Activated gamma-delta T cell treated with anti-CD3 and anti-CD28 coated beads, Interleukin-2, amount 50 U/mL, for 16 hours (primary cell): ENCODE measurements at regions not wholly inside any gene's neighbourhood (a gene's known extent, or its start where the extent isn't known, plus 50 kb on each side); places are given as distances from the start of the nearest gene placed in this dataset.
"Not testable (repeated sequence)": the region's sequence is repeated elsewhere in the genome, so short reads cannot be mapped to it uniquely, and the experiment has no call there.

Experiments
- DNase-seq: peaks from one replicate; pipeline ENCODE4 v3.0.0-alpha.2; 2020; ENCODE audit warnings: low read depth

DNA sequence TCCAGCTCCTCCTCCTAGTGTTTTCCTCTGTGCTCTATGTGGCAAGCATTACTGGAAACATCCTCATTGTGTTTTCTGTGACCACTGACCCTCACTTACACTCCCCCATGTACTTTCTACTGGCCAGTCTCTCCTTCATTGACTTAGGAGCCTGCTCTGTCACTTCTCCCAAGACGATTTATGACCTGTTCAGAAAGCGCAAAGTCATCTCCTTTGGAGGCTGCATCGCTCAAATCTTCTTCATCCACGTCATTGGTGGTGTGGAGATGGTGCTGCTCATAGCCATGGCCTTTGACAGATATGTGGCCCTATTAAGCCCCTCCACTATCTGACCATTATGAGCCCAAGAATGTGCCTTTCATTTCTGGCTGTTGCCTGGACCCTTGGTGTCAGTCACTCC, 64.0 kb downstream of the OR4F15 start:
- DNase-seq = not testable (repeated sequence)

DNA sequence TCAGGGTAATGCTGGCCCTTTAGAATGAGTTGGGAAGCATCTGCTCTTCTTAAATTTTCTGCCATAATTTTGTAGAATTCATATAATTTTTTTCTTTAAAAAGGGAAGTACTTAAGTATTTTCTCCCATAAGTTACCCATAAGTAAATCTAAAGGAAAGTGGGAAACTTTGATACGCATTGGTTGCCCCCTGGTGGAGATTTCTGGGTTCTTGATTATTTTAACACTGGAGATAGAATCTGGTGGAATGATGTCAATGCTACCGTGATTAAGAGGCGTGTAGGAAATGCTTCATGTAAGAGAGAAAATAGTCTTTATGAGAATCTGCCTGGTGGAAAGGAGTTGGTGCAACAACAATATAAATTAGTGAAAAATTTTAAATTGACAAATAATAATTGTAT, 65.6 kb downstream of the OR4F15 start:
- not testable (repeated sequence) for DNase-seq

DNA sequence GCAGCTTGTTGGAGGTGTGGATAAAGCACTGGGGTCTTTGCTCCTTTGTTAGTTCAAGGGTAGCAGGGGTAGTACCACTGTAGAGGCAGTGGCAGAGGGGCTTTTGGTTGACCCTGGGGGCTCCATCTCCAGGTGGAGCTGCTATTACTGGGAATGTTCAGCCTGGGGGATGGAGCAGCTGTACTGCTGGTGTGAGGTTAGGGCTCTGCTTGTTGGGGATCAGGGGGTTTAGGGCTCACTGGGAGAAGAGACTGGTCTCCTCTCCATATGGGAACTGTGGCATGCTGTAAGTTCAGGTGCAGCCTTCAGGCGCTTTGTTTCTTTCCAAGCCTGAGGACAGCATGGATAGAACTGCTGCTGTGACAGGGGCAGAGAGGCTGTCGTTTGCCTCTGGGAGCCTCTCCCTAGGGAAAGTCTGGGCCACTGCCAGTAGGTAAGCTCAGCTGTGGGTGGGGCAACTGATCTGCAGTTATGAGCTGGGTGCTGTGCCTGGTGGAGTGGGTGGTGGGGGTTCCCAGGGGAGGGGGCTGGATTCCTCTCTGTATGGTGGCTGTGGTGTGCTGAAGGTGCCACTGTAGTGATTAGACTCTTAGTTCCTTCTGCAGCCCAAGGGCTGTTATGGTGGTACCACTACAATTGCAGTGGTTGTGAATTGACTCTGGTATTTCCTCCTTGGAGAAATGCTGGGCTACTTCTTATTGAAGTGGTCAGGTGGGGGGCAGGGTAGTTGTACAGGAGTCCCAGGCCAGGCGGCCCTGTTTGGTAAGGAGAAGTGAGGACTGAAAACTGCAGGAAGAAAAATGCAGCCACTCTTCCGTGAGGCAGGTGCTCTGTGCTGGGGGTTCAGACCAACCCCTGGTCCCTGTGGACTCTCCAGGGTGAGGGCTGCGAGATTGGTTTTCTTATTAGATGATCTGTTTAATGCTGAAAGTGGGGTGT, 100.6 kb downstream of the OR4F15 start:
- DNase-seq = not testable (repeated sequence)

DNA sequence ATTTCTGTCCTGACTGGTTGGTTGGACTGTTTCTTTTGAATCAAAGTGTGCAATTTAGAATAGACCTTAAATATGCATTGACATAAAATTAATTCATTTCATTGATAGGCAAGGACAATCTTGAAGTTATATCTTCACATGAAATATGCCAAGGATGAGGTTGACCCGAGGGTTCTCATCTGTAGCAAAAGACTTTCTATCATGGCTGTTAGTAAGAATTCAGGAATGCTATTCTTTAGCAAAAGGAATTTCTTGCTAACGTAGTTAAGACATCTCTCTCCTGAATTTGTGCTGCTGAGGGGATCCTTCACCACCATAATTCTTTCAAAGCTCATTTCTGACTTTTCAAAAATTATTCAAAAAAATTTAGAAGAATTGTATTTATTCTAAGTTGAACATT, 112.6 kb downstream of the OR4F15 start:
- DNase-seq = not testable (repeated sequence)

DNA sequence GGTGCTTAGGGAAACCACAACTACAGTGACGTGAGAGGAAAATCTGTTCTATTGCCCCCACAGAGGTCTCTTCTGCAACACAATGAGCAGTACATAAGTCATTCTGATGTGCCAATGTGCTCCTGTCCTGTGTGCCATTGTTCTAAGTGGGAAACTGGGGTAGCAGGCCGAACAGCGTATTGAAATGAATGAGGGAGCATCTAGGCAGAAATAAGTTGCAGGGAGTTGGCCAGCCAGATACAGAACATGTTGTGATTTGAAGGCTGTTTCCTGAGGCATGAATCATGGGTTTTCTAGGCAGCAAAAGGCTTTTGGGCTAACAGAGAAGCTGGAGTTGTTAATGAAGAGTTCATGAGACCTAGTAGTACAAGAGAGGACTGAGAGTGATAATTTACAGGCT, 122.5 kb downstream of the OR4F15 start:
- not testable (repeated sequence) for DNase-seq

DNA sequence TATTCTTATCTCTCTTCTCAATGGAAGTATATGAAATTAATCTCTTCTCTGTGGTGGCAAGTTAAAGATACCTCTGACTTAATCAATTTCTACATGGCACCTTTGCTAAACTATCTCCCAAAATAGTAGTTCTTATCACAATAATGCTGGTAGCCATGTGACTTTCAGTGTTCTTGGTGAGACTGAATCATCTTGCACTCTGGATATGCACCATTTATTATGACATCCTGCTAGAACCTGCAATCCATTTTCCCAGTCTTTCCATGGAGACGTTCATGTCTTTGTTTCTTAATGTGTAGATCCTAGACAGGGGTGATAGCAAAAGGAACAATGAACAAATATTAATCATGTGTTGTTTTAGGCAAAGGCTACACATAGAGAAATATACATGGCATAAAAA, 125.4 kb downstream of the OR4F15 start:
- DNase-seq = not testable (repeated sequence)

DNA sequence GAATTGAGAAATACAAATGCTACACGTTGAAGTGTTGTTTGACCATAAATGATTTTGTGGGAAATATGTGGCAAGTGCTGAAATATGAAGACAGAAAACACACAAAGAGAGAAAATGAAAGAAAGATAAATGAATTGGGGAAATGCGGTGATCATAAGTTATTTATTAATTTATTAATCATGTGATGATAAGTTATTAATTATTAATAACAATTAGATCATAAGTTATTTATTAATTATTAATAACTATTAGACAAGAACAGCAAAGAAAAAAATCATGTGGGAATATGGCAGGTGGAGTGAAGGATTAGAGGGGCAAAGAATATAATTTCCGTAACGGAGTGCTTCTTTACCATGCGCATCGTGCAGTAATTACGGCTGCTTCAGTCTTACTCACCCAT, 126.6 kb downstream of the OR4F15 start:
- not testable (repeated sequence) for DNase-seq

DNA sequence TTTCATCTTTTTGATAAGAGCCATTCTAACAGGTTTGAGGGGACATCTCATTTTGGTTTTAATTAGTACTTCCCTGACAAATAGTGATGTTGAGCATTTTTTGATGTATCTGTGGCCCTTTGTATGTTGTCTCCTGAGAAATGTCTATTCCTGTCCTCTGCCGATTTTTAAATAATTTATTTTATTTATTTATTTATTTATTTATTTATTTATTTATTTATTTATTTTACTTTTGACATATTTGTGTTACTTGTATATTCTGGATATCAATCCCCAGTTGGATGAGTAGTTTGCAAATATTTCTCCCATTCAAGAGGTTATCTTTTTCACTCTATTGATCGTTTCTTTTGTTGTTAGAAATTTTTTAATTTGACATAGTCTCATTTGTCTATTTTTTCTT, 133.9 kb downstream of the OR4F15 start:
- DNase-seq = not testable (repeated sequence)

DNA sequence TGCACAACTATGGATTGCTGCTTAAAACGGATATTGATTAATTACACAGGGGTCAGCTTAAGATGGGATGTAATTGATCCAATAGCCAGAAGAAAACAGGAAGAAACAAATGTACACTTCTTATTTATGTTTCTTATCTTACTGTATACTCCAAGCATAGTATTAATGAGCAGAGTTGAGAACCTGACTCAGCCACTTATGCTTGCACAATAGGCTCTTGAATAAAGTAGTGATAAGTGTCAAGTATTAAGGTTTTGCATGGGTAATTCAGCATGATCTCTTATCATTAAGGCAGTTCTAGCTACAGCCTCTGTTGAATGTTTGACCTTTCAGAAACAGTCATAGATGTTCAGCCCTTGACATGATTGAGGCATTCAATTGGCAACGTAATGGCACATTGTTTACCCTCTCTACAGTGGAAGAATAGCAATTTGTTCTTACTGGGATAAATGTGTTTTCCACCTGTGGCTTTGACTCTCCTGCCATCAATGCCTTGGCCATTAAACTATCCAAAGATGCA, 136.5 kb downstream of the OR4F15 start:
- DNase-seq = not testable (repeated sequence)

DNA sequence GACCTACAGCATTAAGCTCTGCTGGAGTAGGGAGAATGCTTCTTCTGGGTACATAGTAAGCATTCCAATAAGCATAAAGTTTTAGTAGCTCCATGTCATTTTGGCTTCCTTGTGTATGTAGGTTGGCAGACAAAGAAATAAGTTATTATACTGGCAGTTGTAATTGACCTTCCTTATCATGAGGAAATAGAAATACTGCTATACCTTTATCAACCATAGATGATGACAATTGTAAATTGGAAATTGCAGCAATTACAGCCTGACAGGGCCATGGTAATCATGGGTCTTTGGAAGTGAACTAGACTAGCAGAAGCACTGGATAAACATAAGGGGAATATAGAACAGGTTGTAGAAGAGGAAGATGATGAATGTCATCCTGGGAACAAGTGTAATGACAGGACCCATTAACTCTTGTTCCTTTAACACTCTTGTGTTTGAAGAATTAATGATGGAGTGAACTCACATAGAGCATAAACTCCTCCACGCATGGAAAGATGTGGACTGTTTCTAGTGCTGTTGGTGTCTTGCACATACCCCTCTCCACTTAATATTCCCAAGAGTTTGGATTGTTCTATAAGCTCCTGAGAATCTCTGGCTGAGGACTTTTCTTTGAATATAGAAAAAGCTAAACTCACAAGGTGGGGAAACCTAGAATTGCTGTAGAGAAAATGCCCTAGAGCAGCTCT, 137.5 kb downstream of the OR4F15 start:
- DNase-seq = not testable (repeated sequence)

DNA sequence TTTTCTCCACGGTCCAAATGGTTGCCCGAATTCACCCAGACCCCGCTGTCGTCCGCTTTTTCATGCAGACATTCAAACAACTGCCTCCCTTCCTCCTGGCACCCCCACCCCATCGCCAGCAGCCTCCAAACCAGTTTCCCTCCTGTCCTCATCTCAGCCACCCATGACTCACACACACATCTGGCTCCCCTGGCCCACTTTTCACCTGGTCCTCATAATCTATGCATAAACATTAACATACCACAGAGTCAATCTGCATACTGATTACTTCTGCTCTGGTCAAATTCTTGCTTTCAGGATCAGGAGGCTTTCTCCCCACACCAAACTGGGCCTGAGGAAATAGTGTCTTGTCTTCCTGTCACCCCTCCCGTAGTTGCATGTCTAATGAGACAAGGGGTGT, 142.0 kb downstream of the OR4F15 start:
- not testable (repeated sequence) for DNase-seq

DNA sequence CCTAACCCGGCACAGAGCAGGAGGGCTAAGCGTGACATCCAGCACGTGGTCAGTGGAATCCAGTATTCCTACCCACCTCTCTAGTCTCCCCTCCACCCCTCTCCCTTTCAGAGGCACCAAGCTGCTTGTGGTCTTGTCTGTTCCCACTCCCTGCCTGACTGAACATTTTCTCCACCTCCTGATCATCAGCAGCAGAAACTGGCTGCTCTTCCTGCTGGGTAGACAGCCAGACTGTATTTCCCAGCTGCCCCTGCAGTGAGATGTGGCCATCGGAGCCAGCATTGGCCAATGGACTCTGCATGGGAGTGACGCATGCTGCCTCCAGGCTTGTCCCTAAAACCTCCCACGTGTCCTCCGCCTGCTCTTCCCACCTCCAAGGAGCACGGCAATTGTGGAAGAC, 143.8 kb downstream of the OR4F15 start:
- not testable (repeated sequence) for DNase-seq

DNA sequence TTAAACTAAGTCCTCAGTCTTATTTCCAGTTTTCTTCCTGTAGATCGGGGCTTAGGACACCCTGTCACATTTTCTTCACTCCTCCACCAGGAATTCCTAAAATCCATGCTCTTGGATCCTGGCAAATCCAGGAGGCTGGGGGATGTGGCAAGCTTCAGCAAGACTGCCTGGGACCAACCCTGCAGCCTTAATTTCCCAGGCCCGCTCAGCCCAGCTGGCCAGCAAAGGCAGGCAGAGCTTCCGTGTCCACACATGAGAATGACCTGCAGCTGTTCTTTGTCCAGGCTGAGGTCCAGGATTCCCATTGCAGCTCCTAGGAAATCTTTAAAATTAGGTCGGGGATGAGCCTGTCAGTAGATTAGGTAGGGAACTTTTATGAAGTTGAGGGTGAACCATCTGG, 146.7 kb downstream of the OR4F15 start:
- not testable (repeated sequence) for DNase-seq

DNA sequence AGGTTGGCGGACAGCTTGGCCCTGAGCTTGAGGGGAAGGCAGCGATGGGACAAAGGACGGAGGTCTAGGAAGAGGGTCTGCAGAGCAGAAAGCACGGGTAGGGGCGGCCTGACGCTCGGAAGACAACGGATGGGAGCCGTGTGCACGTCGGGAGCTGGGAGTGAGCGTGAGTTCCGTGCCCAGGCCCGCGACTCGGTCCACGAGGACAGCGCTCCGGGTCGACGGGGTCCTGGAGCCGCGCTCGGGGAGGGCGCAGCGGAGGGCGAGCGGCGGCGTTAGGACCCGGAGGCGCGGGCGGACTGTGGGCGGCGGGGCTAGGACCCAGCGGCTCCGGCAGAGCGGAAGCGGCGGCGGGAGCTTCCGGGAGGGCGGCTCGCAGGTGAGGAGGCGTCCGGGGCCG, 149.3 kb downstream of the OR4F15 start:
- not testable (repeated sequence) for DNase-seq

DNA sequence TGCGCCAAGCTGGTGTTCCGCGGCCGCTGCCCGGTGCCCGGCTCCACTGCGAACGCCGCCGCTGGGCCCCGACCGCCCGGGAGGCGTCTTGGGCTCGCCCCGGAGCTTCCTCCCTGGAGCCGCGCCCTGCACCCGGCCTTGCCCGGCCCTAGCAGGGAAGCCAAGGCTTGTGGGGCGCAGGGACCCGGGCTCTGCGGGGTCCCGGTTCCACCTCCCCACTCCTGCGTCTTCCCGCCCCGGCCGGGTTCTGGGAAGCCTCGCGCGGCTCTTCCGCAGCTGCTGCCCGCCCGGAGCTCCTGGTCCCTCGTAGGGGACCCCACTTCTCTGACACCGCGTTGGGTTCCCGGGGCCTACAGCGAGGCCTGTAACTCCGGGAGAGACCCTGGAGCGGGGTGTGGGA, 149.8 kb downstream of the OR4F15 start:
- not testable (repeated sequence) for DNase-seq

DNA sequence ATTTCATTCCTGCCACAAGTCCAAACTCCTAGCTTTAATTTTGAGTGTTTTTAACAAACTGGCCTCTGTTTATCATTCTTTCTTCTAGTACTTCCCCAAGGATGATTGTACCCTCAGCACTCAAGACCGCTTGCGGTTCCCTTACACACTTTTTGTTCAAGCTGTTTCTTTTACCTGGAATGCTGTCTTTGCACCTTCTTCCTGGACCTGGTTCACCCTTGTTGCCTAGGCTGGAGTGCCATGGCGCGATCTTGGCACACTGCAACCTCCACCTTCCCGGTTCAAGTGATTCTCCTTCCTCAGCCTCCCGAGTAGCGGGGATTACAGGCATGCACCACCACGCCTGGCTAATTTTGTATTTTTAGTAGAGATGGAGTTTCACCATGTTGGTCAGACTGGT, 151.7 kb downstream of the OR4F15 start:
- DNase-seq = not testable (repeated sequence)

DNA sequence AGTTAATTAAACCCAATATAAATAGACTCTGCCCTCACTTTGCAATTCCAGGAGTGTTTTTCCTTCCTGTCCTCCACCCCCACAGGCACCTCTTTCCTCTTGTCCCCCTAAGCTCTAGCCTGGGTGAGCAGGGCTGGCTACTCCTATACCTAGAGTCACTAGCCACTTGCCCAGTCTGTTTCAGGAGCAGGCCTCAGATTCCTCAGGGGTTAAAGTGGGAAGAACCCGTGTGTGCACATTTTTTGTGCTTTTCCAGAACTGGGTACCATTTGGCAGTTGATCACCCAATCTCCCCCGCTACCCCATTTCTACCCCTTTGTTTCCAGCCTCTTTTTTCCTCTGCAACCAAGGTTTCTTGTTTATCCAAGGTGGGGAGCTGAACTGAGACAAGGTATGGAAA, 153.4 kb downstream of the OR4F15 start:
- DNase-seq = not testable (repeated sequence)

DNA sequence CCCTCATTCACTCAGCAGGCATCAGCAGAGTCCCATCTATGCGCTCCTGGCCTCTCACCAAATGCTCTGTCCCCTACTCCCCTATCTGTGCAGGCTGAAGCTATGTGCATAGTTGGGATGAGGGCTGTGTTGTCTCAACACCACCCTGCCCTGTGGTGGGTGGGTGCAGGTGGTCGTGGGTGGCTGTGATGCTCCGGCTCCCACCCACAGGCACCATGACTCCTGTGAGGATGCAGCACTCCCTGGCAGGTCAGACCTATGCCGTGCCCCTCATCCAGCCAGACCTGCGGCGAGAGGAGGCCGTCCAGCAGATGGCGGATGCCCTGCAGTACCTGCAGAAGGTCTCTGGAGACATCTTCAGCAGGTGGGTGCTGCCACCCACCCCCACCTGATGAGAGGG, 153.9 kb downstream of the OR4F15 start:
- not testable (repeated sequence) for DNase-seq

DNA sequence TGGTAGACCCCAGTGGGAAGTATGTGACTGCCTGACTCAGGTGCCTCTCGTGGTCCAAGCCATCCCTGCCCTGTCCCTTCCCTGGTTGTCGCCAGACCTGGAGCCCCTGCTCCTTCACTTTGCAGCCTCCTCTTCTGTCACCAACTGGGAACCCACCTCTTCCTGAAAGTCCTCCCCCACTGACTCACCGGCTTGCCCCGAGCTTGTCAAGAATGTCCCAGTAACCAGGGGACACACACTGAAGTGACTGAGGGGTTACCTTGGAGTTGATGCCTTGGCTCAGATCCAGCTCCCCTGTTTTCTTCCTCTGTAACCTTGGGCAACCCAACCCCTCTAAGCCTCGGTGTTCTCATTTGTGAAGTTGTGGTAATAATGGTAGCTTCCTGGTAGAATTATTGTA, 155.4 kb downstream of the OR4F15 start:
- DNase-seq = not testable (repeated sequence)

DNA sequence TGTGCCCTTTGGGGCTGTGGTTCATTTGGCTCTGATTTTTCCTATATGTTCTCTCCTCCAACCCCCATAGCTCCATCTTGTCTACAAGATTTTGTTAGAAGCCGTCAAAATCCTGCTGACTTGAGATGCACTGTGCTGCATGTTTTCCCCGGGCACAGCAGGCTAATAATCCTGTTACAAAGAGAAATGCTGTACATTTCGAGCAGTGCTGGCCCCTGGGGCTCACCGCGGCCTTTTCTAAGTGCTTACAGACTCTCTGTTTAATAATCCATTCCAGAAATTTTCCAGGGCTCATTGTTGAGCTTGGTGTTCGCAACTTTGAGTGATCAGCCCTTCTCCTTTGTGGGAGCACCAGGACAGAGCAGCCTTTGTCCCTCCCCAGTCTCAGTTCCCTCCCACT, 158.6 kb downstream of the OR4F15 start:
- DNase-seq = not testable (repeated sequence)

DNA sequence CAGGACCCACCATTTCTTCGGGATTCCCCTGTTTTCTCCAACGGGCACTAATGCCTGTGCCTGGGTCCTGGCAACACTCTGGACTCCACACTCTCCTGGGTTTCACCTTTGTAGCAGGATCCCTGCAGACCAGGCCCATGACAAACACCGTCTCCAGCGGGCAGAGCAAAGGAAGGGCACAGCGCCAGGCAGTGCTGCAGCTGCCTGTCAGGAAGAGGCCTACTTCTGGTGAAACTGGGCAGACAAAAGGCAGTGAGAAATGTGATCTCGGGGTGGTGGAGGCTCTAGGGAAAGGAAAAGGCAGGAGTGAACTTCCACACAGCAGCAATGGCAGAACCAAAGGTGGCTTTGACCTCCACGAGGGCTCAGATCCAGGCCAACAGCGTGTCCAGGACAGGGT, 165.3 kb downstream of the OR4F15 start:
- not testable (repeated sequence) for DNase-seq

DNA sequence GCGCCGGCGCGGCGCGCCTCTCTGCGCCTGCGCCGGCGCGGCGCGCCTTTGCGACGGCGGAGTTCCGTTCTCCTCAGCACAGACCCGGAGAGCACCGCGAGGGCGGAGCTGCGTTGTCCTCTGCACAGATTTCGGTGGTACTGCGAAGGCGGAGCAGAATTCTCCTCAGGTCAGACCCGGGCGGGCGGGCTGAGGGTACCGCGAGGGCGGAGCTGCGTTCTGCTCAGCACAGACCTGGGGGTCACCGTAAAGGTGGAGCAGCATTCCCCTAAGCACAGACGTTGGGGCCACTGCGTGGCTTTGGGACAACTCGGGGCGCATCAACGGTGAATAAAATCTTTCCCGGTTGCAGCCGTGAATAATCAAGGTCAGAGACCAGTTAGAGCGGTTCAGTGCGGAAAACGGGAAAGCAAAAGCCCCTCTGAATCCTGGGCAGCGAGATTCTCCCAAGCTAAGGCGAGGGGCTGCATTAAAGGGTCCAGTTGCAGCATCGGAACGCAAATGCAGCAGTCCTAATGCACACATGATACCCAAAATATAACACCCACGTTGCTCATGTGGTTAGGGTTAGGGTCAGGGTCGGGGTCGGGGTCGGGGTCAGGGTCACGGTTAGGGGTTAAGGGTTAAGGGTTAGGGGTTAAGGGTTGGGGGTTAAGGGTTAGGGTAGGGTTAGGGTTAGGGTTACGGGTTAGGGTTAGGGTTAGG, 168.4 kb downstream of the OR4F15 start:
- DNase-seq = peak; percentile 3
